SK-N-MC (cell line): ENCODE measurements at regions not wholly inside any gene's neighbourhood (a gene's known extent, or its start where the extent isn't known, plus 50 kb on each side); places are given as distances from the start of the nearest gene placed in this dataset.

Source experiments
- DNase-seq: peaks from one replicate; pipeline ENCODE4 v3.0.0-alpha.2; 2011; ENCODE audit warnings: low read depth, low spot score
- H3K27ac ChIP-seq: fragments of 200-600 bp; sonication (generic); 2 replicates; pipeline ENCODE4 v1.5.1; 2016; ENCODE audit warnings: mixed run types
- H3K36me3 ChIP-seq: fragments of 200-600 bp; sonication (generic); 2 replicates; pipeline ENCODE4 v1.6.1; 2017; ENCODE audit warnings: antibody characterized with exemption, low read length, mixed read lengths; ENCODE audit not compliant: insufficient read depth
- H3K4me3 ChIP-seq: fragments of 200-600 bp; sonication (generic); 2 replicates; pipeline ENCODE4 v1.5.1; 2016
- H3K9ac ChIP-seq: fragments of 200-600 bp; sonication (generic); 2 replicates; pipeline ENCODE4 v1.8.0; 2017; ENCODE audit warnings: mixed run types, mixed read lengths; ENCODE audit not compliant: insufficient read length
- H3K9me3 ChIP-seq: fragments of 200-600 bp; sonication (generic); 2 replicates; pipeline ENCODE4 v1.6.1; 2017; ENCODE audit warnings: low read depth, mild to moderate bottlenecking, antibody characterized with exemption, low read length, moderate library complexity, mixed read lengths
- EZH2 ChIP-seq: fragments of 200-600 bp; sonication (generic); IDR thresholded peaks from one replicate; pipeline ENCODE4 v1.6.1; 2017; ENCODE audit warnings: antibody characterized with exemption
- FOXP2 ChIP-seq: optimal IDR thresholded peaks from 2 replicates; pipeline ENCODE3; 2011; ENCODE audit warnings: mild to moderate bottlenecking, moderate library complexity; ENCODE audit not compliant: insufficient read depth; ENCODE audit errors: extremely low read length, control extremely low read depth
- POLR2AphosphoS5 ChIP-seq: IDR thresholded peaks from 2 replicates; pipeline ENCODE4 v1.6.1; 2012; ENCODE audit warnings: mild to moderate bottlenecking, low read depth, low read length, borderline replicate concordance

GRCh38 chrX:39336671-39337311 lies 535.5 kb downstream of the MID1IP1 start:
- H3K9me3 ChIP-seq, result no peaks in the 10 kb centered on the region
- no peak overlapping the region for H3K4me3 ChIP-seq
- H3K27ac ChIP-seq, result no peak overlapping the region
- TF ChIP-seq POLR2AphosphoS5, result no peak
- no peak for DNase-seq
- no peak overlapping the region for H3K9ac ChIP-seq
- no peaks in the 10 kb centered on the region for H3K36me3 ChIP-seq

GRCh38 chrX:39337451-39337850 lies 536.2 kb downstream of the MID1IP1 start:
- no peak for TF ChIP-seq FOXP2
- TF ChIP-seq POLR2AphosphoS5, result no peak
- no peak for TF ChIP-seq EZH2
- no peak for DNase-seq
- no peak overlapping the region for H3K27ac ChIP-seq
- no peak overlapping the region for H3K4me3 ChIP-seq
- H3K9me3 ChIP-seq, result no peaks in the 10 kb centered on the region
- no peaks in the 10 kb centered on the region for H3K36me3 ChIP-seq
- H3K9ac ChIP-seq, result no peak overlapping the region

GRCh38 chrX:39338583-39338982 lies 537.3 kb downstream of the MID1IP1 start:
- no peaks in the 10 kb centered on the region for H3K9me3 ChIP-seq
- DNase-seq, result no peak
- no peak overlapping the region for H3K4me3 ChIP-seq
- no peak overlapping the region for H3K9ac ChIP-seq
- TF ChIP-seq FOXP2 (no peak), POLR2AphosphoS5 (no peak), EZH2 (no peak)
- H3K27ac ChIP-seq, result no peak overlapping the region
- no peaks in the 10 kb centered on the region for H3K36me3 ChIP-seq

DNA sequence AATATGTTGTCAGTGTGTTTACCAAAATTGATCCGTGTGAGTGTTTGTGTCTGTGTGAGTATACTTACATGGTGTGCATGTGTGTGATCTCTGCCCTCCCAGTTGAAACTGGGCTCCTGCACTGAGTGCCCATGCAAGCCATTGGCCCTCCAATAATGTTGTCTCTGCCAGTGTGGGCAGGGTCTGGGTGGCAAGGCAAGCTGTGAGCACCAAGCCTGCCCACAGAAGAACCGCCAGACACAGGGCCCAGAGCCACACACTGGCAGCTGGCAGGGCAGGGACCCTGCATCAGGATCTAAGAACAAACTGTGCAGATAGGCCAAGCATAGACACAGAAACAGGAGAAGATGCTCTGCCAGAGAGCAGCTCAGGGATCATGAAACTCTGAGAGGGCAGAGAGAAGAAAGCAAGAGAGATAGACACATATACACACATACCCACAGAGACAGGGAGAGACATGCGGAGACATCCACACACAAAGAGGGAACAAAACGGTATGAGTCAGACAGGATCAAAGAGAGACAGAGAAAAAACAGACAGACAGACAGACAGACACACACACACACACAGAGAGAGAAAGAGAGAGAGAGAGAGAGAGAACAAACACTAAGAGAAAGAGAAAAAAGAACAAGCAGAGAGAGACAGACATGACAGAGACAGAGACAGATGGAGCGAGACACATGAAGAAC lies 555.0 kb downstream of the MID1IP1 start:
- H3K9ac ChIP-seq, result no peak overlapping the region
- TF ChIP-seq FOXP2, result no peak
- no peak for DNase-seq
- no peaks in the 10 kb centered on the region for H3K9me3 ChIP-seq
- no peaks in the 10 kb centered on the region for H3K36me3 ChIP-seq
- no peak overlapping the region for H3K27ac ChIP-seq
- no peak overlapping the region for H3K4me3 ChIP-seq

DNA sequence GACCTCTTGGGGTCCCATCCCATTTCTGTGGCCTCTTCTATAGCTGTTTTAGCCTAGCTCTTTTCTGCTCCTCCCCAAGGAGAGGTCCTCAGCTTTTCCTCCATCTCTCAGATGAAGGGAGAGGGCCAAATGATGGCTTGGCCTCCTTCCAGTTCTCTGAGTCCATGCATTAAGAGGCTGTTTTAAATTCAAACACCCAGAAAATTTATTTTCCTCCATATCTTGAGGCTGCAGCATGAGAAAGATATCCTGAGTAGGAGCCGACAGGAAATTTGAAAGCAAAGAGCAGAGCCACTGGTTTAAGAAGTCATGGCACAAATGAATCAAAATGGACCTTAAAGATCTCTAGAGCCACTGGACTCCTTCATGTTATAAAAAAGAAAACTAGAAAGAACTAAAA lies 558.8 kb downstream of the MID1IP1 start:
- no peak for DNase-seq
- H3K9ac ChIP-seq, result no peak overlapping the region
- no peak overlapping the region for H3K27ac ChIP-seq
- H3K9me3 ChIP-seq, result no peaks in the 10 kb centered on the region
- no peaks in the 10 kb centered on the region for H3K36me3 ChIP-seq
- TF ChIP-seq EZH2 (no peak), POLR2AphosphoS5 (no peak), FOXP2 (no peak)
- no peak overlapping the region for H3K4me3 ChIP-seq

GRCh38 chrX:39361736-39362135 lies 560.5 kb downstream of the MID1IP1 start:
- Histone ChIP-seq H3K9me3 (no peaks in the 10 kb centered on the region), H3K9ac (no peak overlapping the region), H3K27ac (no peak overlapping the region), H3K36me3 (no peaks in the 10 kb centered on the region), H3K4me3 (no peak overlapping the region)
- DNase-seq, result no peak
- no peak for TF ChIP-seq EZH2
- TF ChIP-seq POLR2AphosphoS5, result no peak
- TF ChIP-seq FOXP2, result no peak

DNA sequence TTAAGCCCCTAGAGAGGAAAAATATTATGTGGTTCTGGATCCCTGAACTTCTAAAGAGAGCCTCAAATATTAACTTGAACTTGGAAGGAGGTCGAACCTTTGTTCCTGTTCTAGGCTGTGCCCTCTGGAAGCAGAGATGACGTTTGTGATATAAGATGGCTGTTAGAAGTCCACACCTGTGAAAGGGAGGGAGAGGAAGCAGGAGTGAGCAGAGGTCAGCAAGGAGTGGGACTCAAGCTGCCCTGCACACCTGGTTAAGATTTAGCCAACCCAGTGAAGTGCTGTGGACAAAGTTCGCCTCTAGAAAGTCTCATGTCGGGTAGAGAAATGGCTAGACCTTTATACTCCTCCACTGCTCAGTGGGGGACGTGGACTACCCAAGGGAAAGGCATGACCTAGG lies 566.2 kb downstream of the MID1IP1 start:
- no peak overlapping the region for H3K27ac ChIP-seq
- H3K36me3 ChIP-seq, result no peaks in the 10 kb centered on the region
- TF ChIP-seq FOXP2, result no peak
- no peak for TF ChIP-seq EZH2
- TF ChIP-seq POLR2AphosphoS5, result no peak
- no peak overlapping the region for H3K4me3 ChIP-seq
- no peak overlapping the region for H3K9ac ChIP-seq
- DNase-seq, result no peak
- no peaks in the 10 kb centered on the region for H3K9me3 ChIP-seq

- H3K36me3 ChIP-seq, result no peaks in the 10 kb centered on the region
- no peaks in the 10 kb centered on the region for H3K9me3 ChIP-seq
- TF ChIP-seq FOXP2 (no peak), EZH2 (no peak), POLR2AphosphoS5 (no peak)
- no peak overlapping the region for H3K4me3 ChIP-seq
- no peak overlapping the region for H3K9ac ChIP-seq
- H3K27ac ChIP-seq, result no peak overlapping the region
- DNase-seq, result no peak
Observed at GRCh38 chrX:39372115-39372514, 570.9 kb downstream of the MID1IP1 start.

DNA sequence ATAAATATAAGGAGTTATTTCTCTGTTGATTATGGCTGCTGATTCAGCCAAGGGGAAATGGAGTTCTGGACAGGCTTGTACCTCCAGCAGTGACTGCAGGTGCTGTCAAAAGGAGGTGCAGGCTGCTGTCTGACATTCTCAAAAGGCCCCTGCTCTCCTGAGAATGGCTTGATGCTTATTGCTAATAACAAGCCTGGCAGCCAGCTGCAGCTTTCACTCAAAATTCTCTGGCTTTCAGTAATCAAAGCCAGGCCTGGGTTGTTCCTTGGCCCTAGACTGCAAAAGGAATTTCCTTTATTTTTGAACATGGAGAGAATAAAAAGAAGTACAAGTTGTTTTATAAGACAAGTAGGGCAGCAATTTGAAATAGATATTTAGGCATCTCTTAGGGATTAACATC lies 575.9 kb downstream of the MID1IP1 start:
- DNase-seq, result no peak
- TF ChIP-seq POLR2AphosphoS5 (no peak), EZH2 (no peak), FOXP2 (no peak)
- H3K27ac ChIP-seq, result no peak overlapping the region
- H3K4me3 ChIP-seq, result no peak overlapping the region
- no peaks in the 10 kb centered on the region for H3K36me3 ChIP-seq
- H3K9ac ChIP-seq, result no peak overlapping the region
- H3K9me3 ChIP-seq, result no peaks in the 10 kb centered on the region
